Loucy (cell line): ENCODE measurements at regions not wholly inside any gene's neighbourhood (a gene's known extent, or its start where the extent isn't known, plus 50 kb on each side); places are given as distances from the start of the nearest gene placed in this dataset.

Experiments
- EZH2phosphoT487 ChIP-seq: fragments of 200-600 bp; IDR thresholded peaks from 2 replicates; pipeline ENCODE4 v1.6.1; 2018; ENCODE audit warnings: antibody characterized with exemption, mild to moderate bottlenecking, moderate library complexity, borderline replicate concordance
- TF ChIP-seq, protein P1 (sequence below): fragments of 200-600 bp; sonication (generic); conservative IDR thresholded peaks from 2 replicates; pipeline ENCODE4 v1.5.1; 2014; ENCODE audit warnings: mild to moderate bottlenecking, antibody characterized with exemption, low read length

GRCh38 chr6:10307028-10307427, 107.8 kb downstream of the TFAP2A start:
- TF ChIP-seq, protein P1, sequence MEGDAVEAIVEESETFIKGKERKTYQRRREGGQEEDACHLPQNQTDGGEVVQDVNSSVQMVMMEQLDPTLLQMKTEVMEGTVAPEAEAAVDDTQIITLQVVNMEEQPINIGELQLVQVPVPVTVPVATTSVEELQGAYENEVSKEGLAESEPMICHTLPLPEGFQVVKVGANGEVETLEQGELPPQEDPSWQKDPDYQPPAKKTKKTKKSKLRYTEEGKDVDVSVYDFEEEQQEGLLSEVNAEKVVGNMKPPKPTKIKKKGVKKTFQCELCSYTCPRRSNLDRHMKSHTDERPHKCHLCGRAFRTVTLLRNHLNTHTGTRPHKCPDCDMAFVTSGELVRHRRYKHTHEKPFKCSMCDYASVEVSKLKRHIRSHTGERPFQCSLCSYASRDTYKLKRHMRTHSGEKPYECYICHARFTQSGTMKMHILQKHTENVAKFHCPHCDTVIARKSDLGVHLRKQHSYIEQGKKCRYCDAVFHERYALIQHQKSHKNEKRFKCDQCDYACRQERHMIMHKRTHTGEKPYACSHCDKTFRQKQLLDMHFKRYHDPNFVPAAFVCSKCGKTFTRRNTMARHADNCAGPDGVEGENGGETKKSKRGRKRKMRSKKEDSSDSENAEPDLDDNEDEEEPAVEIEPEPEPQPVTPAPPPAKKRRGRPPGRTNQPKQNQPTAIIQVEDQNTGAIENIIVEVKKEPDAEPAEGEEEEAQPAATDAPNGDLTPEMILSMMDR: no peak
- TF ChIP-seq EZH2phosphoT487: no peak
